PFSK-1 (cell line): ENCODE measurements at regions not wholly inside any gene's neighbourhood (a gene's known extent, or its start where the extent isn't known, plus 50 kb on each side); places are given as distances from the start of the nearest gene placed in this dataset.

Experiments
- POLR2AphosphoS5 ChIP-seq: IDR thresholded peaks from 2 replicates; pipeline ENCODE4 v1.6.1; 2012; ENCODE audit warnings: low read depth, mild to moderate bottlenecking, control low read depth, low read length, moderate library complexity
- SIN3A ChIP-seq: IDR thresholded peaks from 2 replicates; pipeline ENCODE4 v1.6.1; 2012; ENCODE audit warnings: mild to moderate bottlenecking, low read length, moderate library complexity, borderline replicate concordance; ENCODE audit not compliant: insufficient read depth
- TAF1 ChIP-seq: IDR thresholded peaks from 2 replicates; pipeline ENCODE4 v1.6.1; 2012; ENCODE audit warnings: low read length, control low read depth, borderline replicate concordance; ENCODE audit not compliant: insufficient read depth
- TF ChIP-seq, protein P1 (sequence below), 2 experiments: IDR thresholded peaks; 2 replicates each; pipeline versions ENCODE4 v1.6.1 to v1.8.0; 2011 to 2012; ENCODE audit warnings: low read depth in 2 of 2, low read length in 2 of 2, control low read depth in 1 of 2, inconsistent platforms in 1 of 2, mild to moderate bottlenecking in 1 of 2, moderate library complexity in 1 of 2; ENCODE audit not compliant: insufficient read depth in 1 of 2

GRCh38 chr4:122244764-122245163 lies 92.6 kb downstream of the BLTP1 start:
- TF ChIP-seq, protein P1, sequence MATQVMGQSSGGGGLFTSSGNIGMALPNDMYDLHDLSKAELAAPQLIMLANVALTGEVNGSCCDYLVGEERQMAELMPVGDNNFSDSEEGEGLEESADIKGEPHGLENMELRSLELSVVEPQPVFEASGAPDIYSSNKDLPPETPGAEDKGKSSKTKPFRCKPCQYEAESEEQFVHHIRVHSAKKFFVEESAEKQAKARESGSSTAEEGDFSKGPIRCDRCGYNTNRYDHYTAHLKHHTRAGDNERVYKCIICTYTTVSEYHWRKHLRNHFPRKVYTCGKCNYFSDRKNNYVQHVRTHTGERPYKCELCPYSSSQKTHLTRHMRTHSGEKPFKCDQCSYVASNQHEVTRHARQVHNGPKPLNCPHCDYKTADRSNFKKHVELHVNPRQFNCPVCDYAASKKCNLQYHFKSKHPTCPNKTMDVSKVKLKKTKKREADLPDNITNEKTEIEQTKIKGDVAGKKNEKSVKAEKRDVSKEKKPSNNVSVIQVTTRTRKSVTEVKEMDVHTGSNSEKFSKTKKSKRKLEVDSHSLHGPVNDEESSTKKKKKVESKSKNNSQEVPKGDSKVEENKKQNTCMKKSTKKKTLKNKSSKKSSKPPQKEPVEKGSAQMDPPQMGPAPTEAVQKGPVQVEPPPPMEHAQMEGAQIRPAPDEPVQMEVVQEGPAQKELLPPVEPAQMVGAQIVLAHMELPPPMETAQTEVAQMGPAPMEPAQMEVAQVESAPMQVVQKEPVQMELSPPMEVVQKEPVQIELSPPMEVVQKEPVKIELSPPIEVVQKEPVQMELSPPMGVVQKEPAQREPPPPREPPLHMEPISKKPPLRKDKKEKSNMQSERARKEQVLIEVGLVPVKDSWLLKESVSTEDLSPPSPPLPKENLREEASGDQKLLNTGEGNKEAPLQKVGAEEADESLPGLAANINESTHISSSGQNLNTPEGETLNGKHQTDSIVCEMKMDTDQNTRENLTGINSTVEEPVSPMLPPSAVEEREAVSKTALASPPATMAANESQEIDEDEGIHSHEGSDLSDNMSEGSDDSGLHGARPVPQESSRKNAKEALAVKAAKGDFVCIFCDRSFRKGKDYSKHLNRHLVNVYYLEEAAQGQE (IDR thresholded peaks at IDR 0.05; ENCODE audit: insufficient read depth in 1 of 2, low read depth in 2 of 2, low read length in 2 of 2) = no peak
- TF ChIP-seq TAF1 (no peak), POLR2AphosphoS5 (no peak), SIN3A (no peak)
